Thyroid gland (tissue), 4 donors: ENCODE measurements at regions not wholly inside any gene's neighbourhood (a gene's known extent, or its start where the extent isn't known, plus 50 kb on each side); places are given as distances from the start of the nearest gene placed in this dataset.
"Not testable (repeated sequence)": the region's sequence is repeated elsewhere in the genome, so short reads cannot be mapped to it uniquely, and the experiment has no call there.

Experiments used
- DNase-seq, 2 donors: peaks; one replicate each; pipeline ENCODE4 v3.0.0-alpha.2; 2019
- H3K27ac ChIP-seq, 3 donors: fragments of 200-600 bp; sonication (generic); 1 replicate in 2 of 3; 2 replicates in 1 of 3; pipeline ENCODE4 v1.5.1; 2016 to 2019; ENCODE audit warnings: mild to moderate bottlenecking in 1 of 3, moderate library complexity in 1 of 3
- H3K27me3 ChIP-seq: fragments of 200-600 bp; sonication (generic); one replicate; pipeline ENCODE4 v1.5.1; 2019
- H3K36me3 ChIP-seq, 2 donors: fragments of 200-600 bp; sonication (generic); one replicate each; pipeline ENCODE4 v1.5.1; 2016 to 2019
- H3K4me1 ChIP-seq, 2 donors: fragments of 200-600 bp; sonication (generic); one replicate each; pipeline ENCODE4 v1.5.1; 2017 to 2019
- H3K4me3 ChIP-seq, 3 donors: fragments of 200-600 bp; sonication (generic); replicated peaks in 1 of 3; 1 replicate in 2 of 3; 2 replicates in 1 of 3; pipeline ENCODE4 v1.5.1; 2016; ENCODE audit warnings: mild to moderate bottlenecking in 1 of 3
- H3K9me3 ChIP-seq: fragments of 200-600 bp; sonication (generic); one replicate; pipeline ENCODE4 v1.5.1; 2017
- CTCF ChIP-seq, 6 experiments: fragments of 200-600 bp in 3 of 6; fragments of 450-650 bp in 3 of 6; sonication (generic) in 3 of 6; IDR thresholded peaks; one replicate each; pipeline ENCODE4 v1.5.1; 2016 to 2019; ENCODE audit warnings: antibody characterized with exemption in 6 of 6, mild to moderate bottlenecking in 2 of 6, inconsistent platforms in 1 of 6, moderate library complexity in 1 of 6
- POLR2A ChIP-seq, 2 donors: fragments of 450-650 bp; IDR thresholded peaks; one replicate each; pipeline ENCODE4 v1.6.1; 2017; ENCODE audit warnings: antibody characterized with exemption in 2 of 2, mild to moderate bottlenecking in 2 of 2, moderate library complexity in 1 of 2
- WGBS, 2 donors: methylation state at CpG; one replicate each; pipeline ENCODE4 v1.1.5; 2017; 5-methylcytosine and 5-hydroxymethylcytosine counted together
- intact Hi-C: fragments of 100-400 bp; cut with DNase I; formaldehyde crosslinking; loops from one replicate; pipeline ENCODE4 v1.15.1; 2023

- no peaks in the 10 kb centered on the region for H3K4me1 ChIP-seq
- intact Hi-C loops, result no loop called here
- no peak for DNase-seq
- WGBS, 2 donors, result 42 to 55% methylated on average over 4 of the region's 4 CpGs
- no peaks in the 10 kb centered on the region for H3K36me3 ChIP-seq
- no peak overlapping the region for H3K27ac ChIP-seq
- no peak overlapping the region for H3K4me3 ChIP-seq
- TF ChIP-seq POLR2A (IDR thresholded peaks at IDR 0.05) (no peak), CTCF (IDR thresholded peaks at IDR 0.05) (no peak)
- H3K9me3 ChIP-seq, result no peaks in the 10 kb centered on the region
- no peaks in the 10 kb centered on the region for H3K27me3 ChIP-seq
Measured at GRCh38 chrX:3787856-3788255, 74.4 kb upstream of the PRKX start.

GRCh38 chrX:3785822-3786221 is 72.4 kb upstream of the PRKX start:
- H3K27ac ChIP-seq, H3K4me3 ChIP-seq, H3K4me1 ChIP-seq, H3K27me3 ChIP-seq, DNase-seq, H3K36me3 ChIP-seq, intact Hi-C loops, H3K9me3 ChIP-seq: not testable (repeated sequence)
- WGBS, 2 donors, result 61 to 82% methylated on average over 2 of the region's 2 CpGs

GRCh38 chrX:3780564-3780963 is 67.1 kb upstream of the PRKX start:
- Histone ChIP-seq H3K27ac (no peak overlapping the region), H3K36me3 (no peaks in the 10 kb centered on the region), H3K9me3 (no peaks in the 10 kb centered on the region), H3K27me3 (no peaks in the 10 kb centered on the region), H3K4me1 (no peaks in the 10 kb centered on the region), H3K4me3 (no peak overlapping the region)
- DNase-seq, result no peak
- intact Hi-C loops, result no loop called here
- 33 to 40% methylated on average over 1 of the region's 1 CpG for WGBS, 2 donors
- TF ChIP-seq POLR2A (IDR thresholded peaks at IDR 0.05), result no peak
- TF ChIP-seq CTCF (IDR thresholded peaks at IDR 0.05), result no peak

- H3K4me3 ChIP-seq, result no peak overlapping the region
- no peaks in the 10 kb centered on the region for H3K9me3 ChIP-seq
- intact Hi-C loops, result no loop called here
- H3K27ac ChIP-seq, result no peak overlapping the region
- no peaks in the 10 kb centered on the region for H3K36me3 ChIP-seq
- no peak for DNase-seq
- H3K27me3 ChIP-seq, result no peaks in the 10 kb centered on the region
- no peak for TF ChIP-seq CTCF (IDR thresholded peaks at IDR 0.05)
- TF ChIP-seq POLR2A (IDR thresholded peaks at IDR 0.05), result no peak
- H3K4me1 ChIP-seq, result no peaks in the 10 kb centered on the region
Measured at GRCh38 chrX:3779546-3779945, 66.1 kb upstream of the PRKX start.

GRCh38 chrX:3777416-3777815 is 64.0 kb upstream of the PRKX start:
- H3K36me3 ChIP-seq, result no peaks in the 10 kb centered on the region
- intact Hi-C loops, result no loop called here
- no peak overlapping the region for H3K4me3 ChIP-seq
- no peaks in the 10 kb centered on the region for H3K27me3 ChIP-seq
- no peaks in the 10 kb centered on the region for H3K4me1 ChIP-seq
- DNase-seq, result no peak
- no peak for TF ChIP-seq POLR2A (IDR thresholded peaks at IDR 0.05)
- TF ChIP-seq CTCF (IDR thresholded peaks at IDR 0.05), result no peak
- no peaks in the 10 kb centered on the region for H3K9me3 ChIP-seq
- H3K27ac ChIP-seq, result no peak overlapping the region

GRCh38 chrX:3771766-3772165 is 58.3 kb upstream of the PRKX start:
- 79 to 87% methylated on average over 3 of the region's 3 CpGs for WGBS, 2 donors
- intact Hi-C loops, result no loop called here
- TF ChIP-seq POLR2A (IDR thresholded peaks at IDR 0.05), result no peak
- no peak for TF ChIP-seq CTCF (IDR thresholded peaks at IDR 0.05)

More at GRCh38 chrX:3771766-3772165, 58.3 kb upstream of the PRKX start:
- Histone ChIP-seq H3K4me1 (no peaks in the 10 kb centered on the region), H3K9me3 (no peaks in the 10 kb centered on the region), H3K27ac (no peak overlapping the region), H3K27me3 (no peaks in the 10 kb centered on the region), H3K36me3 (no peaks in the 10 kb centered on the region), H3K4me3 (no peak overlapping the region)
- no peak for DNase-seq
